Suprapubic skin (tissue), 4 donors: ENCODE measurements at regions not wholly inside any gene's neighbourhood (a gene's known extent, or its start where the extent isn't known, plus 50 kb on each side); places are given as distances from the start of the nearest gene placed in this dataset.

Experiments
- CTCF ChIP-seq, 2 donors: fragments of 200-600 bp in 1 of 2; fragments of 450-650 bp in 1 of 2; sonication (generic) in 1 of 2; IDR thresholded peaks; one replicate each; pipeline ENCODE4 v1.5.1; 2016 to 2019; ENCODE audit warnings: antibody characterized with exemption in 2 of 2, mild to moderate bottlenecking in 1 of 2, moderate library complexity in 1 of 2
- POLR2A ChIP-seq, 2 donors: fragments of 450-650 bp; IDR thresholded peaks; one replicate each; pipeline ENCODE4 v1.6.1; 2017; ENCODE audit warnings: antibody characterized with exemption in 2 of 2, mild to moderate bottlenecking in 2 of 2, moderate library complexity in 2 of 2
- POLR2AphosphoS5 ChIP-seq, 3 donors: sonication (generic); formaldehyde crosslinking; IDR thresholded peaks; one replicate each; pipeline ENCODE4 v1.6.1; 2017; ENCODE audit warnings: antibody characterized with exemption in 3 of 3

GRCh38 chr5:120228262-120229031 is 235.7 kb upstream of the PRR16 start:
- TF ChIP-seq CTCF (IDR thresholded peaks at IDR 0.05) (no peak), POLR2AphosphoS5 (IDR thresholded peaks at IDR 0.05) (no peak), POLR2A (IDR thresholded peaks at IDR 0.05) (no peak)
